CD14-positive monocyte (primary cell): ENCODE measurements at regions not wholly inside any gene's neighbourhood (a gene's known extent, or its start where the extent isn't known, plus 50 kb on each side); places are given as distances from the start of the nearest gene placed in this dataset.

Source experiments
- DNase-seq, 3 donors: peaks; one replicate each; pipeline ENCODE4 v3.0.0-alpha.2; 2011 to 2022
- H2AFZ ChIP-seq: 2 replicates; pipeline ENCODE4 v1.6.0; 2012; ENCODE audit warnings: mild to moderate bottlenecking, low read depth, low read length, inconsistent platforms; ENCODE audit not compliant: insufficient read depth, poor library complexity, severe bottlenecking
- H3K27ac ChIP-seq, 2 donors: 1 replicate in 1 of 2; 2 replicates in 1 of 2; pipeline ENCODE4 v1.5.1; 2012 to 2013; ENCODE audit warnings: low read length in 2 of 2, control low read depth in 1 of 2, inconsistent platforms in 1 of 2, low read depth in 1 of 2, mild to moderate bottlenecking in 1 of 2
- H3K27me3 ChIP-seq, 2 donors: one replicate each; pipeline versions ENCODE4 v1.6.0 to v1.6.1; 2011 to 2013; ENCODE audit warnings: low read length in 2 of 2; ENCODE audit not compliant: control insufficient read depth in 2 of 2, insufficient read depth in 2 of 2
- H3K36me3 ChIP-seq, 2 donors: replicated peaks in 1 of 2; 1 replicate in 1 of 2; 2 replicates in 1 of 2; pipeline versions ENCODE4 v1.5.1 to v1.6.1; 2012 to 2013; ENCODE audit warnings: low read length in 2 of 2, control low read depth in 1 of 2, inconsistent platforms in 1 of 2, mild to moderate bottlenecking in 1 of 2; ENCODE audit not compliant: insufficient read depth in 2 of 2, control insufficient read depth in 1 of 2
- H3K4me1 ChIP-seq, 2 donors: 1 replicate in 1 of 2; 2 replicates in 1 of 2; pipeline versions ENCODE4 v1.5.1 to v1.6.1; 2012 to 2013; ENCODE audit warnings: low read length in 2 of 2, control low read depth in 1 of 2, inconsistent platforms in 1 of 2, mild to moderate bottlenecking in 1 of 2, moderate library complexity in 1 of 2; ENCODE audit not compliant: insufficient read depth in 2 of 2, control insufficient read depth in 1 of 2
- H3K4me2 ChIP-seq: replicated peaks from 2 replicates; pipeline ENCODE3; 2012; ENCODE audit warnings: low read length, moderate library complexity, mild to moderate bottlenecking; ENCODE audit not compliant: poor library complexity, severe bottlenecking; ENCODE audit errors: extremely low read depth
- H3K4me3 ChIP-seq, 3 experiments: fragments of 200-600 bp in 1 of 3; sonication (generic) in 1 of 3; replicated peaks in 1 of 3; 1 replicate in 2 of 3; 2 replicates in 1 of 3; pipeline ENCODE4 v1.5.1; 2011 to 2013; ENCODE audit warnings: low read length in 3 of 3, mild to moderate bottlenecking in 3 of 3, control low read depth in 2 of 3, low read depth in 2 of 3, inconsistent platforms in 1 of 3, moderate library complexity in 1 of 3
- H3K79me2 ChIP-seq: 2 replicates; pipeline ENCODE4 v1.6.0; 2012; ENCODE audit warnings: mild to moderate bottlenecking, control low read depth, inconsistent platforms, low read length, moderate library complexity; ENCODE audit not compliant: insufficient read depth
- H3K9ac ChIP-seq: 2 replicates; pipeline ENCODE4 v1.6.0; 2017; ENCODE audit warnings: low read length, mild to moderate bottlenecking; ENCODE audit not compliant: insufficient read depth, poor library complexity, severe bottlenecking
- H3K9me3 ChIP-seq, 2 donors: replicated peaks in 1 of 2; 1 replicate in 1 of 2; 2 replicates in 1 of 2; pipeline versions ENCODE4 v1.5.1 to v1.6.1; 2012 to 2013; ENCODE audit warnings: low read length in 2 of 2, control low read depth in 1 of 2; ENCODE audit not compliant: control insufficient read depth in 1 of 2, insufficient read depth in 1 of 2
- H4K20me1 ChIP-seq: 2 replicates; pipeline ENCODE4 v1.6.0; 2012; ENCODE audit warnings: mild to moderate bottlenecking, low read length, control low read depth, moderate library complexity; ENCODE audit not compliant: insufficient read depth
- H3K27ac Mint-ChIP-seq, 7 donors: one replicate each; pipeline ENCODE4 v1.8.0; 2020; ENCODE audit warnings: mild to moderate bottlenecking in 7 of 7, mixed read lengths in 7 of 7, moderate library complexity in 6 of 7, inconsistent platforms in 2 of 7
- H3K27me3 Mint-ChIP-seq, 3 donors: one replicate each; pipeline ENCODE4 v1.8.0; 2021 to 2022; ENCODE audit warnings: low read depth in 3 of 3, mild to moderate bottlenecking in 3 of 3, mixed read lengths in 3 of 3, moderate library complexity in 3 of 3, inconsistent platforms in 1 of 3
- H3K36me3 Mint-ChIP-seq, 2 donors: one replicate each; pipeline ENCODE4 v1.8.0; 2020; ENCODE audit warnings: mixed read lengths in 2 of 2, inconsistent platforms in 1 of 2, mild to moderate bottlenecking in 1 of 2
- H3K4me1 Mint-ChIP-seq: one replicate; pipeline ENCODE4 v1.8.0; 2020; ENCODE audit warnings: mild to moderate bottlenecking, mixed read lengths
- H3K4me3 Mint-ChIP-seq, 2 donors: one replicate each; pipeline ENCODE4 v1.8.0; 2020; ENCODE audit warnings: mild to moderate bottlenecking in 2 of 2, mixed read lengths in 2 of 2, moderate library complexity in 1 of 2
- H3K9me3 Mint-ChIP-seq, 7 donors: one replicate each; pipeline ENCODE4 v1.8.0; 2020 to 2022; ENCODE audit warnings: mixed read lengths in 7 of 7, mild to moderate bottlenecking in 6 of 7, moderate library complexity in 6 of 7, inconsistent platforms in 2 of 7
- WGBS: methylation state at CpG from one replicate; pipeline ENCODE4 v1.1.5; 2013; ENCODE audit warnings: missing lambda C conversion rate; ENCODE audit not compliant: insufficient coverage; 5-methylcytosine and 5-hydroxymethylcytosine counted together
- intact Hi-C, 2 donors: fragments of 100-400 bp; cut with micrococcal nuclease; formaldehyde crosslinking; loops; one replicate each; pipeline versions ENCODE4 v1.15.0 to v1.15.1; 2023
- TF ChIP-seq, protein P1 (sequence below): fragments of 200-600 bp; IDR thresholded peaks from one replicate; pipeline ENCODE4 v1.8.0; 2022; ENCODE audit warnings: antibody characterized with exemption, mild to moderate bottlenecking

GRCh38 chr5:91777671-91778070 lies 394.6 kb upstream of the ARRDC3 start:
- no peak overlapping the region for H3K27ac ChIP-seq
- H3K9me3 Mint-ChIP-seq: peaks cover 0 to 6% (median 0%) of the 10 kb centered on the region in 7 donors
- no peaks in the 10 kb centered on the region for H4K20me1 ChIP-seq
- no peak for DNase-seq
- H2AFZ ChIP-seq: no peak overlapping the region
- H3K9me3 ChIP-seq: no peaks in the 10 kb centered on the region
- H3K36me3 ChIP-seq: no peaks in the 10 kb centered on the region
- intact Hi-C loops: no loop called here
- H3K4me1 ChIP-seq: no peaks in the 10 kb centered on the region
- H3K79me2 ChIP-seq: no peaks in the 10 kb centered on the region
- no peak overlapping the region for H3K27ac Mint-ChIP-seq
- H3K9ac ChIP-seq: no peak overlapping the region
- H3K4me2 ChIP-seq: no peak overlapping the region
- no peaks in the 10 kb centered on the region for H3K27me3 Mint-ChIP-seq
- no peak overlapping the region for H3K4me3 Mint-ChIP-seq
- no CpG with 5 or more reads among the region's 2 CpGs for WGBS
- H3K36me3 Mint-ChIP-seq: no peaks in the 10 kb centered on the region
- TF ChIP-seq, protein P1, sequence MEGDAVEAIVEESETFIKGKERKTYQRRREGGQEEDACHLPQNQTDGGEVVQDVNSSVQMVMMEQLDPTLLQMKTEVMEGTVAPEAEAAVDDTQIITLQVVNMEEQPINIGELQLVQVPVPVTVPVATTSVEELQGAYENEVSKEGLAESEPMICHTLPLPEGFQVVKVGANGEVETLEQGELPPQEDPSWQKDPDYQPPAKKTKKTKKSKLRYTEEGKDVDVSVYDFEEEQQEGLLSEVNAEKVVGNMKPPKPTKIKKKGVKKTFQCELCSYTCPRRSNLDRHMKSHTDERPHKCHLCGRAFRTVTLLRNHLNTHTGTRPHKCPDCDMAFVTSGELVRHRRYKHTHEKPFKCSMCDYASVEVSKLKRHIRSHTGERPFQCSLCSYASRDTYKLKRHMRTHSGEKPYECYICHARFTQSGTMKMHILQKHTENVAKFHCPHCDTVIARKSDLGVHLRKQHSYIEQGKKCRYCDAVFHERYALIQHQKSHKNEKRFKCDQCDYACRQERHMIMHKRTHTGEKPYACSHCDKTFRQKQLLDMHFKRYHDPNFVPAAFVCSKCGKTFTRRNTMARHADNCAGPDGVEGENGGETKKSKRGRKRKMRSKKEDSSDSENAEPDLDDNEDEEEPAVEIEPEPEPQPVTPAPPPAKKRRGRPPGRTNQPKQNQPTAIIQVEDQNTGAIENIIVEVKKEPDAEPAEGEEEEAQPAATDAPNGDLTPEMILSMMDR: no peak
- H3K4me3 ChIP-seq: no peak overlapping the region
- H3K27me3 ChIP-seq: no peaks in the 10 kb centered on the region
- H3K4me1 Mint-ChIP-seq: no peaks in the 10 kb centered on the region

- Histone ChIP-seq H3K27ac (no peak overlapping the region), H3K4me3 (no peak overlapping the region), H3K9me3 (no peaks in the 10 kb centered on the region), H3K79me2 (no peaks in the 10 kb centered on the region), H2AFZ (no peak overlapping the region), H3K4me1 (no peaks in the 10 kb centered on the region), H3K27me3 (no peaks in the 10 kb centered on the region), H3K4me2 (no peak overlapping the region), H3K9ac (no peak overlapping the region), H3K36me3 (no peaks in the 10 kb centered on the region), H4K20me1 (no peaks in the 10 kb centered on the region)
- intact Hi-C loops: no loop called here
- TF ChIP-seq, protein P1: no peak
- WGBS: no CpG with 5 or more reads among the region's 2 CpGs
- Mint-ChIP-seq H3K27me3 (no peaks in the 10 kb centered on the region), H3K27ac (no peak overlapping the region), H3K36me3 (no peaks in the 10 kb centered on the region), H3K4me1 (no peaks in the 10 kb centered on the region), H3K4me3 (no peak overlapping the region), H3K9me3 (peaks cover 0 to 6% (median 0%) of the 10 kb centered on the region in 7 donors)
- DNase-seq: no peak
Measured at GRCh38 chr5:91776249-91776648, 393.1 kb upstream of the ARRDC3 start.
